ENCODE measurements at regions not wholly inside any gene's neighbourhood (a gene's known extent, or its start where the extent isn't known, plus 50 kb on each side); places are given as distances from the start of the nearest gene placed in this dataset.

GRCh38 chr3:162701211-162701610 lies 1204.6 kb downstream of the OTOL1 start:
- no peak overlapping the region for H2AFZ ChIP-seq (ENCODE audit: low read length)
- H3K27me3 ChIP-seq (ENCODE audit: control insufficient read depth, insufficient read depth, low read length): no peaks in the 10 kb centered on the region
- no peak for DNase-seq (ENCODE audit: low read depth in 2 of 2)
- H3K9ac ChIP-seq (ENCODE audit: insufficient read depth, low read length): no peak overlapping the region
- no peak overlapping the region for H3K4me2 ChIP-seq (ENCODE audit: extremely low read depth, insufficient read depth, low read length)
- TF ChIP-seq CTCF (conservative IDR thresholded peaks at IDR 0.05 in 1 of 2, IDR thresholded peaks at IDR 0.05 in 1 of 2; ENCODE audit: low read depth in 1 of 2, low read length in 2 of 2) (no peak), EZH2 (IDR thresholded peaks at IDR 0.05; ENCODE audit: low read length, missing control alignments) (no peak)
- H3K79me2 ChIP-seq (ENCODE audit: control insufficient read depth, insufficient read depth, low read length): no peaks in the 10 kb centered on the region
- no peak overlapping the region for H3K4me3 ChIP-seq (replicated peaks in 1 of 4; ENCODE audit: control extremely low read depth in 1 of 4, insufficient read depth in 1 of 4, low read depth in 3 of 4, low read length in 4 of 4)
- H3K36me3 ChIP-seq (ENCODE audit: control insufficient read depth, insufficient read depth, low read length): no peaks in the 10 kb centered on the region
- no peaks in the 10 kb centered on the region for H4K20me1 ChIP-seq (ENCODE audit: control insufficient read depth, extremely low read depth, insufficient read depth, low read length)
- H3K9me3 ChIP-seq (ENCODE audit: control insufficient read depth, insufficient read depth, low read depth, low read length): no peaks in the 10 kb centered on the region
- H3K4me1 ChIP-seq (ENCODE audit: control insufficient read depth, extremely low read depth, insufficient read depth, low read length): no peaks in the 10 kb centered on the region
- no peak overlapping the region for H3K27ac ChIP-seq (ENCODE audit: insufficient read depth, low read length)

- H3K9ac ChIP-seq (ENCODE audit: insufficient read depth, low read length): no peak overlapping the region
- H3K9me3 ChIP-seq (ENCODE audit: control insufficient read depth, insufficient read depth, low read depth, low read length): no peaks in the 10 kb centered on the region
- no peaks in the 10 kb centered on the region for H3K4me1 ChIP-seq (ENCODE audit: control insufficient read depth, extremely low read depth, insufficient read depth, low read length)
- no peak overlapping the region for H3K27ac ChIP-seq (ENCODE audit: insufficient read depth, low read length)
- no peak overlapping the region for H2AFZ ChIP-seq (ENCODE audit: low read length)
- TF ChIP-seq CTCF (conservative IDR thresholded peaks at IDR 0.05 in 1 of 2, IDR thresholded peaks at IDR 0.05 in 1 of 2; ENCODE audit: low read depth in 1 of 2, low read length in 2 of 2) (no peak), EZH2 (IDR thresholded peaks at IDR 0.05; ENCODE audit: low read length, missing control alignments) (no peak)
- no peak overlapping the region for H3K4me2 ChIP-seq (ENCODE audit: extremely low read depth, insufficient read depth, low read length)
- H4K20me1 ChIP-seq (ENCODE audit: control insufficient read depth, extremely low read depth, insufficient read depth, low read length): no peaks in the 10 kb centered on the region
- H3K27me3 ChIP-seq (ENCODE audit: control insufficient read depth, insufficient read depth, low read length): no peaks in the 10 kb centered on the region
- no peak for DNase-seq (ENCODE audit: low read depth in 2 of 2)
- no peaks in the 10 kb centered on the region for H3K36me3 ChIP-seq (ENCODE audit: control insufficient read depth, insufficient read depth, low read length)
- no peaks in the 10 kb centered on the region for H3K79me2 ChIP-seq (ENCODE audit: control insufficient read depth, insufficient read depth, low read length)
- H3K4me3 ChIP-seq (replicated peaks in 1 of 4; ENCODE audit: control extremely low read depth in 1 of 4, insufficient read depth in 1 of 4, low read depth in 3 of 4, low read length in 4 of 4): no peak overlapping the region
Observed at GRCh38 chr3:162702768-162703385, 1206.3 kb downstream of the OTOL1 start.

- Histone ChIP-seq H2AFZ (ENCODE audit: low read length) (no peak overlapping the region), H3K4me1 (ENCODE audit: control insufficient read depth, extremely low read depth, insufficient read depth, low read length) (no peaks in the 10 kb centered on the region), H3K9ac (ENCODE audit: insufficient read depth, low read length) (no peak overlapping the region), H3K36me3 (ENCODE audit: control insufficient read depth, insufficient read depth, low read length) (no peaks in the 10 kb centered on the region), H3K79me2 (ENCODE audit: control insufficient read depth, insufficient read depth, low read length) (no peaks in the 10 kb centered on the region), H3K27me3 (ENCODE audit: control insufficient read depth, insufficient read depth, low read length) (no peaks in the 10 kb centered on the region), H3K27ac (ENCODE audit: insufficient read depth, low read length) (no peak overlapping the region), H3K4me3 (replicated peaks in 1 of 4; ENCODE audit: control extremely low read depth in 1 of 4, insufficient read depth in 1 of 4, low read depth in 3 of 4, low read length in 4 of 4) (no peak overlapping the region), H4K20me1 (ENCODE audit: control insufficient read depth, extremely low read depth, insufficient read depth, low read length) (no peaks in the 10 kb centered on the region), H3K9me3 (ENCODE audit: control insufficient read depth, insufficient read depth, low read depth, low read length) (no peaks in the 10 kb centered on the region), H3K4me2 (ENCODE audit: extremely low read depth, insufficient read depth, low read length) (no peak overlapping the region)
- no peak for TF ChIP-seq CTCF (conservative IDR thresholded peaks at IDR 0.05 in 1 of 2, IDR thresholded peaks at IDR 0.05 in 1 of 2; ENCODE audit: low read depth in 1 of 2, low read length in 2 of 2)
- no peak for TF ChIP-seq EZH2 (IDR thresholded peaks at IDR 0.05; ENCODE audit: low read length, missing control alignments)
- no peak for DNase-seq (ENCODE audit: low read depth in 2 of 2)
Observed at GRCh38 chr3:162704238-162704637, 1207.6 kb downstream of the OTOL1 start.
